ENCODE measurements at regions not wholly inside any gene's neighbourhood (a gene's known extent, or its start where the extent isn't known, plus 50 kb on each side); places are given as distances from the start of the nearest gene placed in this dataset.

DNA sequence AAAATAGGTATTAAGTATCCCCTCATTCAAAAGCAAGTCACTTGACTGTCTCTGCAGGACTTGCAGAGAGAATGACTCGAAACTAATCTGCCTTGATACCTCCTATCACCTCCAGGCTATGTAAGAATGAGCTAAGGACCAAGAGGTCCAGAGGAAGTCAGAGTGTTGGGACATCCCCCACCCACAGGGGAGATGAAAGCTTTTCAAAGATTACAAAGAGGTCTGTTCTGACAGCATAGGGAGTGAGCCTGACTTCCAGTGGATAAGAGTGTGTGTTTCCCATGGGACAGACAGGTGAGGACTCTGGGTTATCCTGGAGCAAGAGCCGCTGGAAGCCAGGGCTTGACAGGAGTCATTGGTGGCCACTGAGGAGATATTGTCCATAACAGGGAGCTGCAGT is 85.0 kb upstream of the TACR1 start:
- no peak overlapping the region for H3K9ac ChIP-seq (ENCODE audit: low read length)
- no peak overlapping the region for H3K4me3 ChIP-seq (ENCODE audit: low read length)
- no peaks in the 10 kb centered on the region for H3K36me3 ChIP-seq (replicated peaks; ENCODE audit: insufficient read depth, low read length)
- H3K27me3 ChIP-seq (replicated peaks; ENCODE audit: insufficient read depth, low read length) = no peaks in the 10 kb centered on the region
- H4K20me1 ChIP-seq (ENCODE audit: insufficient read depth, low read length) = no peaks in the 10 kb centered on the region
- no peaks in the 10 kb centered on the region for H3K4me1 ChIP-seq (ENCODE audit: low read length)
- DNase-seq = no peak
- H3K27ac ChIP-seq (ENCODE audit: low read length) = no peak overlapping the region
- H3K79me2 ChIP-seq (ENCODE audit: low read length) = no peaks in the 10 kb centered on the region
- no peak overlapping the region for H2AFZ ChIP-seq (ENCODE audit: low read length)
- H3K4me2 ChIP-seq (ENCODE audit: low read depth, low read length) = no peak overlapping the region
- no peaks in the 10 kb centered on the region for H3K9me2 ChIP-seq (replicated peaks; ENCODE audit: insufficient read depth, low read length)
- TF ChIP-seq EZH2 (optimal IDR thresholded peaks at IDR 0.05; ENCODE audit: low read depth, low read length) = no peak
- TF ChIP-seq, protein P1, sequence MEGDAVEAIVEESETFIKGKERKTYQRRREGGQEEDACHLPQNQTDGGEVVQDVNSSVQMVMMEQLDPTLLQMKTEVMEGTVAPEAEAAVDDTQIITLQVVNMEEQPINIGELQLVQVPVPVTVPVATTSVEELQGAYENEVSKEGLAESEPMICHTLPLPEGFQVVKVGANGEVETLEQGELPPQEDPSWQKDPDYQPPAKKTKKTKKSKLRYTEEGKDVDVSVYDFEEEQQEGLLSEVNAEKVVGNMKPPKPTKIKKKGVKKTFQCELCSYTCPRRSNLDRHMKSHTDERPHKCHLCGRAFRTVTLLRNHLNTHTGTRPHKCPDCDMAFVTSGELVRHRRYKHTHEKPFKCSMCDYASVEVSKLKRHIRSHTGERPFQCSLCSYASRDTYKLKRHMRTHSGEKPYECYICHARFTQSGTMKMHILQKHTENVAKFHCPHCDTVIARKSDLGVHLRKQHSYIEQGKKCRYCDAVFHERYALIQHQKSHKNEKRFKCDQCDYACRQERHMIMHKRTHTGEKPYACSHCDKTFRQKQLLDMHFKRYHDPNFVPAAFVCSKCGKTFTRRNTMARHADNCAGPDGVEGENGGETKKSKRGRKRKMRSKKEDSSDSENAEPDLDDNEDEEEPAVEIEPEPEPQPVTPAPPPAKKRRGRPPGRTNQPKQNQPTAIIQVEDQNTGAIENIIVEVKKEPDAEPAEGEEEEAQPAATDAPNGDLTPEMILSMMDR (IDR thresholded peaks at IDR 0.05; ENCODE audit: low read length) = no peak
- TF ChIP-seq EZH2phosphoT487 (IDR thresholded peaks at IDR 0.05; ENCODE audit: low read length) = no peak
- H3K9me3 ChIP-seq (replicated peaks; ENCODE audit: insufficient read depth, low read length) = no peaks in the 10 kb centered on the region
- no peaks in the 10 kb centered on the region; the same call in 1 of the 2 replicates for H3F3A ChIP-seq (ENCODE audit: insufficient read depth, low read length)

GRCh38 chr2:75278821-75279379 is 79.6 kb upstream of the TACR1 start:
- DNase-seq = no peak
- no peak for TF ChIP-seq EZH2 (optimal IDR thresholded peaks at IDR 0.05; ENCODE audit: low read depth, low read length)
- TF ChIP-seq EZH2phosphoT487 (IDR thresholded peaks at IDR 0.05; ENCODE audit: low read length) = no peak
- TF ChIP-seq, protein P1 (IDR thresholded peaks at IDR 0.05; ENCODE audit: low read length) = no peak
- Histone ChIP-seq H3F3A (ENCODE audit: insufficient read depth, low read length) (no peaks in the 10 kb centered on the region), H3K4me1 (ENCODE audit: low read length) (no peaks in the 10 kb centered on the region), H3K4me2 (ENCODE audit: low read depth, low read length) (no peak overlapping the region), H3K27me3 (replicated peaks; ENCODE audit: insufficient read depth, low read length) (no peaks in the 10 kb centered on the region), H4K20me1 (ENCODE audit: insufficient read depth, low read length) (no peaks in the 10 kb centered on the region), H3K79me2 (ENCODE audit: low read length) (no peaks in the 10 kb centered on the region), H3K9me2 (replicated peaks; ENCODE audit: insufficient read depth, low read length) (no peaks in the 10 kb centered on the region), H3K4me3 (ENCODE audit: low read length) (no peak overlapping the region), H3K9ac (ENCODE audit: low read length) (no peak overlapping the region), H2AFZ (ENCODE audit: low read length) (no peak overlapping the region), H3K36me3 (replicated peaks; ENCODE audit: insufficient read depth, low read length) (no peaks in the 10 kb centered on the region), H3K9me3 (replicated peaks; ENCODE audit: insufficient read depth, low read length) (no peaks in the 10 kb centered on the region), H3K27ac (ENCODE audit: low read length) (no peak overlapping the region)

DNA sequence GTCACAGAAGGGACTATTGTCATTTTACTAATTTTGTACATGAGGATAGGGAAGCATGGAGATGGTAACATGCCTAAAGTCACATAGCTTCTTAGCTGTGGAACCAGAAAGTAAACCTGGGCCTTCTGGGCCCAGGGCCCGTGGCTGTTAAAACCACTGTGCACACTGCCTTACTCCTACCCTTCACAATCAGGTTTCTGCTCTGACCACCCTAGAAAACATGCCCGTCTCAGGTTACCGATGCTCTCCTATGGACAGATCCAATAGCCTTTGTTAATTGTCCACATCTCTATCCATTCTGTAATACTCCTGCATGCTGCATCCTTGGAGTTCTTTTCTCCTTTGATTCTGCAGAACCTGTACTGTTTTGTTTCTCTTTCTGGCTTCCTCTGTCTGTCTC is 79.0 kb upstream of the TACR1 start:
- no peaks in the 10 kb centered on the region for H3K4me1 ChIP-seq (ENCODE audit: low read length)
- DNase-seq = no peak
- H3K36me3 ChIP-seq (replicated peaks; ENCODE audit: insufficient read depth, low read length) = no peaks in the 10 kb centered on the region
- no peak overlapping the region for H3K27ac ChIP-seq (ENCODE audit: low read length)
- no peaks in the 10 kb centered on the region for H3K27me3 ChIP-seq (replicated peaks; ENCODE audit: insufficient read depth, low read length)
- H3K9me2 ChIP-seq (replicated peaks; ENCODE audit: insufficient read depth, low read length) = no peaks in the 10 kb centered on the region
- TF ChIP-seq, protein P1 (IDR thresholded peaks at IDR 0.05; ENCODE audit: low read length) = no peak
- TF ChIP-seq EZH2 (optimal IDR thresholded peaks at IDR 0.05; ENCODE audit: low read depth, low read length) (no peak), EZH2phosphoT487 (IDR thresholded peaks at IDR 0.05; ENCODE audit: low read length) (no peak)
- no peaks in the 10 kb centered on the region for H3K9me3 ChIP-seq (replicated peaks; ENCODE audit: insufficient read depth, low read length)
- no peaks in the 10 kb centered on the region for H3K79me2 ChIP-seq (ENCODE audit: low read length)
- H3K9ac ChIP-seq (ENCODE audit: low read length) = no peak overlapping the region
- H2AFZ ChIP-seq (ENCODE audit: low read length) = no peak overlapping the region
- no peaks in the 10 kb centered on the region for H3F3A ChIP-seq (ENCODE audit: insufficient read depth, low read length)
- H4K20me1 ChIP-seq (ENCODE audit: insufficient read depth, low read length) = no peaks in the 10 kb centered on the region
- no peak overlapping the region for H3K4me3 ChIP-seq (ENCODE audit: low read length)
- H3K4me2 ChIP-seq (ENCODE audit: low read depth, low read length) = no peak overlapping the region
